CMK (cell line): ENCODE measurements at regions not wholly inside any gene's neighbourhood (a gene's known extent, or its start where the extent isn't known, plus 50 kb on each side); places are given as distances from the start of the nearest gene placed in this dataset.

ENCODE experiments used
- DNase-seq: peaks from one replicate; pipeline ENCODE4 v3.0.0-alpha.2; 2010; ENCODE audit warnings: low read depth

- no peak for DNase-seq
Observed at GRCh38 chrX:106510713-106511403, 100.9 kb upstream of the RADX start.
